ENCODE measurements at regions not wholly inside any gene's neighbourhood (a gene's known extent, or its start where the extent isn't known, plus 50 kb on each side); places are given as distances from the start of the nearest gene placed in this dataset.

DNA sequence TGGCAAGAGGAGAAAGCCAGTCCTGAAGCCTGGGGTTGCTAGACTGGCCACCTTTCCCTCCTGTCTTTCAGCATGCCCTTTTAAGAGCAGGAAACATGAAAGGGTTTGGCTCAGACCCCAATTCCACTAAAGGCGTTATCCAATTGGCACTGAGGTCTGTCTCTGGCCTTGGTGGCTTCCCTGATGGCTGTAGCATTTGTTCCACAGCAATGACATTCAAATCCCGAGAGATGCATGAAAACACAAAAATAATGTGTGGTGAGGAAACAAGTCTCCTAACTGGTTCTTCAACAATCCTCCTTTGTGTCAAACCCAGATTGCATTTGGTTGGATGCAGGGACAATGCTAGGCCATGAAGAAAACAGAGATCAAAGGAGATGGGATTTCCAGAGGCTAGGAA, 56.5 kb upstream of the ADTRP start:
- TF ChIP-seq, protein P1, sequence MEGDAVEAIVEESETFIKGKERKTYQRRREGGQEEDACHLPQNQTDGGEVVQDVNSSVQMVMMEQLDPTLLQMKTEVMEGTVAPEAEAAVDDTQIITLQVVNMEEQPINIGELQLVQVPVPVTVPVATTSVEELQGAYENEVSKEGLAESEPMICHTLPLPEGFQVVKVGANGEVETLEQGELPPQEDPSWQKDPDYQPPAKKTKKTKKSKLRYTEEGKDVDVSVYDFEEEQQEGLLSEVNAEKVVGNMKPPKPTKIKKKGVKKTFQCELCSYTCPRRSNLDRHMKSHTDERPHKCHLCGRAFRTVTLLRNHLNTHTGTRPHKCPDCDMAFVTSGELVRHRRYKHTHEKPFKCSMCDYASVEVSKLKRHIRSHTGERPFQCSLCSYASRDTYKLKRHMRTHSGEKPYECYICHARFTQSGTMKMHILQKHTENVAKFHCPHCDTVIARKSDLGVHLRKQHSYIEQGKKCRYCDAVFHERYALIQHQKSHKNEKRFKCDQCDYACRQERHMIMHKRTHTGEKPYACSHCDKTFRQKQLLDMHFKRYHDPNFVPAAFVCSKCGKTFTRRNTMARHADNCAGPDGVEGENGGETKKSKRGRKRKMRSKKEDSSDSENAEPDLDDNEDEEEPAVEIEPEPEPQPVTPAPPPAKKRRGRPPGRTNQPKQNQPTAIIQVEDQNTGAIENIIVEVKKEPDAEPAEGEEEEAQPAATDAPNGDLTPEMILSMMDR (conservative IDR thresholded peaks at IDR 0.05; ENCODE audit: low read length) = no peak
- TF ChIP-seq EZH2phosphoT487 (IDR thresholded peaks at IDR 0.05; ENCODE audit: borderline replicate concordance, low read depth, low read length) = no peak

Measured in OCI-LY7 (cell line).